Astrocyte of the hippocampus (primary cell): ENCODE measurements at regions not wholly inside any gene's neighbourhood (a gene's known extent, or its start where the extent isn't known, plus 50 kb on each side); places are given as distances from the start of the nearest gene placed in this dataset.

Experiments used
- DNase-seq: peaks from one replicate; pipeline ENCODE4 v3.0.0; 2011; ENCODE audit warnings: low read depth, low spot score

DNA sequence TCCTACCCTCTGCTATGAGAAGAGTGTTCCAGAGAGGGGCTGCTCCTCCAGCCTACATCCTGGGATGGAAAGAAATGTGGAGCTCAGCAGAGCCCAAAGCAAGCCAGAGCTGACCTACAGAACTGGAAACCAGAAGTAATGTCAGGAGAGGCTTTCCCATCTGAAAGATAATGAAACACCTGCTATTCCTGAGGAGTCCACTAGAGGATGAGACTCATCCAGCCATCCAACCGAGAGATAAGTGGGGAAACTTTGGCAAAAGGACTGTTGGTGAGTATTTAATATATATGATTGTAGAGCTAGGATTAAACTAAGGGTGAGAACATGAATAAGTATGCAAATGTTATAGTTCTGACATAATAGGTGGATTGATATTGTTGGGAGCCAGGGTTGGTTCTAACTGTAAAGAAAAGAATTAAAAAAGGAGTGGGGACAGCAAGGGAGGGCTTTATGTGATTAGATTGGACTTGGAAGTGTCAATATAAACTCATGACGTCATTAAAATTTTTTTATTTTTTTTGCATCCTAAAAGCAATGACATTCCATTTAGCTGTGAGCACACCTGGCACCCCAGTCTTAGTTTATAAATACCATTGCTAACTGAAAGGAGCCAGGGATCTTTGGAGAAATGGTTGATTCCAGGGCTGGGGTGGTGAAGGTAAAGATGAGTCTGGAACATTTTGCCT is 312.8 kb upstream of the NFE2L3 start:
- DNase-seq: no peak

- DNase-seq: no peak
Observed at GRCh38 chr7:25840209-25840792, 311.7 kb upstream of the NFE2L3 start.

GRCh38 chr7:25841575-25841974 is 310.4 kb upstream of the NFE2L3 start:
- no peak for DNase-seq

DNA sequence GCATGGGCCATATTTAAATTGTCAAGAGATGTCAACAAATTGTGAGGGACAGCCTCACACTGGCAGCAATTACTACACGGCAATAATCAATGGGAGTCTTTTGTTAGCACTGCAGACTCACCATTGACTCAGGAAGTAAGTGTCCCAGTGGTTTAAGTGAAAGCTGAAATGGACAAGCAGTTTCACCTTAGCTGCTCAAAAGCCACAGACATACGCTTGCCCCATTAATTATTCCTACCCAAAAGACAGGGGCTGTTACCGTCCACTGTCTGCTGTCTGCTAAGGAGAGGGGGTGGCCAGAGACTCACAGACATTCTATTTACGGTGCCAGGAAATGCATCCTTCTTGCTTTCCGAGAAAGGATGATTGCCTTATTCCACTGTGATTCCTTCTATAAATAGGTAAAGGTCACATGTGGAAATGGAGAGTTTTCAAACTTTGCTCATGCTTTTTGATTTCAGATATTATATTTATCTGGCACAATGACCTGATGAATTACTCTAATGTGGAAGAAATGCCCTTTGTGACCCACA is 309.7 kb upstream of the NFE2L3 start:
- DNase-seq: no peak

- no peak for DNase-seq
Observed at GRCh38 chr7:25843467-25843866, 308.5 kb upstream of the NFE2L3 start.

GRCh38 chr7:25844102-25844870 is 307.7 kb upstream of the NFE2L3 start:
- DNase-seq: peak; percentile 87

- no peak for DNase-seq
Observed at GRCh38 chr7:25845464-25845863, 306.5 kb upstream of the NFE2L3 start.

DNA sequence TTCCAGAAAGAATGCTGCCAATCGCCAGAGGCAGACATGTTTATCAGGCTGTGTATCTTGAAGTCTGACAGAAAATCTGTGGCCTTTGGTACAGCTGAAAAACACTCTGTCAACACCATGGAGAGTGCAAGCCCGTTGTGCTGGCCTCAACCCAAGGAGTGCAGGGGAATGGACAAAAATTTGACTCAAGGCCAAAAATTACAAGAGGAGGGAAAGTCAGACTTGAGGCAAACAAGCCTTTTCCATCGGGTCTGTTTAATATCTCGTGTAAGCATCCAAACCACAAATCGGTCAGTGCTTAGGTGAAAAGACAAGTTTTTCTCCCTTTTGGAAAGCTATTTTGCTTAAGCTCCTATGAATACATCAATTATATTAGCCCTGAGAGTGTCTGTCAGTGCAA is 305.3 kb upstream of the NFE2L3 start:
- peak; percentile 97 for DNase-seq

GRCh38 chr7:25847336-25848070 is 304.5 kb upstream of the NFE2L3 start:
- peak; percentile 83 for DNase-seq

- DNase-seq: peak; percentile 92
Observed at GRCh38 chr7:25849500-25850184, 302.4 kb upstream of the NFE2L3 start.

- DNase-seq: no peak
Observed at GRCh38 chr7:25850216-25850615, 301.8 kb upstream of the NFE2L3 start.

DNA sequence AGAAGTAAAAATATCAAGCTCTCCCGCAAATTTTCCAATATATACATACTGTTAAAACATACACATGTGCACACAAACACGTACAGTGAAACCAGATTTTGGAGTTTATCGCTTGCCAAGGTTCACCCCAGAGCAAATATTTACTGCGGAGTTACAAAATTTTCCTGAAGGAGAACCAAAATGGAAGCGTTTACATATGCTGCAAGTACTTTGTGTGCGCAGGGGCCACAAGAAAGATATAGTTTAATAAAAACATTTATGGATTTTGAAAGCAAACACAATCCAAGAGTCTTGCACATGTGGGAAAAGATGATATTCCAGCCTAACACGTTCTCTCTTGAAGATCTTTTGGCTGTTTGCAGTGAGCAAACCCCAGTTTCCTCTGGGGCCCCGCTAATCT is 301.3 kb upstream of the NFE2L3 start:
- no peak for DNase-seq

- DNase-seq: peak; percentile 92
Observed at GRCh38 chr7:25851332-25852210, 300.4 kb upstream of the NFE2L3 start.

DNA sequence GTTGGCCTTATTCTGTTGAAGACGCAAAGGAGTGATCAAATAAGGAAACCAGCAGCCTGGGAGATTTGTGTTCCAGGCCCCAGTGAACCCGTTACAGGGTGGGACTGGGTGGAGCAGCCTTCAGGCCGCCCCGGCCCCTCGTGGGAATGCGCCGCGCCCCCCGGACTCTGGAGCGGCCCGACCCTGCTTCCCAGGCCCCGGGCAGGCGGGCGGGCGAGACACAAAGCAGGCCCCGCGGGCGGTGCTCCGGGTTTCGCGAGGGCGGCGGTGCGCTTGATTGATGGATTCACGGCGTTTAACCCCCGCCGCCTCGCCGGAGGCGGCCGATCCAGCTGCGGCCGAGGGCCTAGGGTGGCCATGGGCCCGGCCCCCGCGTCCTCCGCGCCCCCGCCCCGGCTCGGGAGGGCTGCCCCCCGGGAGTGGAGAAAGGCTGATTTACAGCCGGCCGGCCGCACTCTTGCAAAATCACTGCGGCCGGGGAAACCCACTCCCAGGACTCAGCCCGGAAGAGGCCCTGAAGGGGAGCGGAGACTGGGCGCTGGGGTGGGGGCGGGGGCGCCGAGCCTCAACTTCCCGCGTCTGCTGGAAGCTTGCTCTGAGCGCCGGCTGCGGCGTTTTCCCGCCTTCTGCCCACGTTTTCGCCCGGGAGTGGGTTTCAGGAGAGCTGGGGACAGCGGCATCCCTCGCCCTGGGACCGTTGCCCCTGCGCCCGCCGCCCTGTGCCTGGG is 299.6 kb upstream of the NFE2L3 start:
- DNase-seq: no peak

DNA sequence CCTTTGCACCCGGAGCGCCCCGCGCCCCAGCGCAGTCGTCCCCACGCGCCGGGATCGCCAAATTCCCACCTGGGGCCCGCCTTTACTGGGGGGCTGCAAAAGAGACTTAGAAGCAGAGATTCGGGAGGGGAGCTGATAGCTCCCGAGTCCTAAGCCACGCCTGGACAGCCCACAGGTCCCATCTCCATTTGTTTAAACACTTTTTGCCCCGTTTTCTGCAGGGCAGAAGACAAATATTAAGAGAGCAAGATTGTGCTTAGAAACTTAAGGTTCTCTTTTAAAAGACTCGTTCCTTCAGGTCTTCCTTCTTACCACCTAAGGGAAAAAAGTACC is 299.1 kb upstream of the NFE2L3 start:
- DNase-seq: no peak

- no peak for DNase-seq
Observed at GRCh38 chr7:25853314-25853713, 298.7 kb upstream of the NFE2L3 start.

- no peak for DNase-seq
Observed at GRCh38 chr7:25854059-25854458, 297.9 kb upstream of the NFE2L3 start.

DNA sequence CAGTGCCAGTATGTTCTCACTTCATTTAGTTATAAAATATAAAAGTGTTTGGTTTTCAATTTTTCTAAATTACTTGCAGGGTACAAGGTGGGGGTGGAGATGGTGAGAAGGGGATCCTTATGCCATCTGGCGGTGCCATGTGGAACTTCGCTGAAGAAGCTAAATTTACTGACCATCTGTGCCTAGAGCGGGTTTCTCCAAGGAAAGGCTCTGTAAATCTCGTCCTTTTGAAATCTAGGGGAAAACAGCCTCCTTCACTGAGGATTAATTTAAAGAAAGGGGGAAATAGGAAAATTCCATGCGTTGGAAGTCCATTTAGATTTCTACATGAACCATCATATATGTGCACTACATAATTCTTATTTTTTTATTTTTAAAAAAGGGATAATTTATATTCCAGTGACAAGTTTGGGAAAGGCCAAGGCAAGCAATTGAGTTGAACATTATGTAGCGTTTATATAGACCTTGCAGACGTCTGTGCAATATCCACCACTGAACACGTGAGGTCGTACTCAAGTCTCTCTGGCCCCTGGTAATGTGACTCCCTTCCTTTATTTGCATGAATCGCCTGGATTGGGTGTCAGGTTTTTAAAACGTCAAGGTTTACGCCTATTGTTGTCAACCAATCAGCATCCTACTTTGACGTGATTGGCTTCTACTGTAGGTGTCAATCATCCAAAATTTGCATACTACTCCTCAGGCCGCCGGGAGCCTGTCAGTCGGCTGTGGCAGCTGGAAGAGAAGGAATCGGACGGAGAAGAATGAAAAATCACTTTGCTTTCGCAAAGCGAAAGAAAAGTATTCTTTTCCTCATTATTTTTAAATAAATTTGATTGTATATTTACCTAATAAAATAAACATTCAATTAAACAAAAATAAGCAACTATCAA is 297.1 kb upstream of the NFE2L3 start:
- DNase-seq: peak; percentile 90
